Immature natural killer cell (primary cell): ENCODE measurements at regions not wholly inside any gene's neighbourhood (a gene's known extent, or its start where the extent isn't known, plus 50 kb on each side); places are given as distances from the start of the nearest gene placed in this dataset.
A peak's percentile ranks its signal among the peaks of the same experiment; 100 is the strongest.
"Not testable (repeated sequence)": the region's sequence is repeated elsewhere in the genome, so short reads cannot be mapped to it uniquely, and the experiment has no call there.

Experiments
- DNase-seq, 3 donors: peaks; one replicate each; pipeline ENCODE4 v3.0.0; 2022; ENCODE audit warnings: mixed read lengths in 1 of 3
- H3K27ac Mint-ChIP-seq, 6 donors: one replicate each; pipeline ENCODE4 v1.8.0; 2020; ENCODE audit warnings: mixed read lengths in 6 of 6, mild to moderate bottlenecking in 5 of 6, inconsistent platforms in 4 of 6, moderate library complexity in 3 of 6
- H3K27me3 Mint-ChIP-seq, 3 donors: one replicate each; pipeline ENCODE4 v1.8.0; 2020 to 2021; ENCODE audit warnings: low read depth in 3 of 3, mild to moderate bottlenecking in 3 of 3, mixed read lengths in 3 of 3, moderate library complexity in 3 of 3, inconsistent platforms in 1 of 3
- H3K36me3 Mint-ChIP-seq, 3 donors: one replicate each; pipeline ENCODE4 v1.8.0; 2020; ENCODE audit warnings: mixed read lengths in 3 of 3, inconsistent platforms in 2 of 3, mild to moderate bottlenecking in 2 of 3
- H3K4me1 Mint-ChIP-seq, 2 donors: one replicate each; pipeline ENCODE4 v1.8.0; 2020; ENCODE audit warnings: inconsistent platforms in 2 of 2, mild to moderate bottlenecking in 2 of 2, mixed read lengths in 2 of 2, moderate library complexity in 1 of 2
- H3K4me3 Mint-ChIP-seq, 5 donors: one replicate each; pipeline ENCODE4 v1.8.0; 2020; ENCODE audit warnings: mild to moderate bottlenecking in 5 of 5, mixed read lengths in 5 of 5, inconsistent platforms in 3 of 5, moderate library complexity in 3 of 5
- H3K9me3 Mint-ChIP-seq, 6 donors: one replicate each; pipeline ENCODE4 v1.8.0; 2020; ENCODE audit warnings: mild to moderate bottlenecking in 6 of 6, mixed read lengths in 6 of 6, inconsistent platforms in 4 of 6, moderate library complexity in 3 of 6

DNA sequence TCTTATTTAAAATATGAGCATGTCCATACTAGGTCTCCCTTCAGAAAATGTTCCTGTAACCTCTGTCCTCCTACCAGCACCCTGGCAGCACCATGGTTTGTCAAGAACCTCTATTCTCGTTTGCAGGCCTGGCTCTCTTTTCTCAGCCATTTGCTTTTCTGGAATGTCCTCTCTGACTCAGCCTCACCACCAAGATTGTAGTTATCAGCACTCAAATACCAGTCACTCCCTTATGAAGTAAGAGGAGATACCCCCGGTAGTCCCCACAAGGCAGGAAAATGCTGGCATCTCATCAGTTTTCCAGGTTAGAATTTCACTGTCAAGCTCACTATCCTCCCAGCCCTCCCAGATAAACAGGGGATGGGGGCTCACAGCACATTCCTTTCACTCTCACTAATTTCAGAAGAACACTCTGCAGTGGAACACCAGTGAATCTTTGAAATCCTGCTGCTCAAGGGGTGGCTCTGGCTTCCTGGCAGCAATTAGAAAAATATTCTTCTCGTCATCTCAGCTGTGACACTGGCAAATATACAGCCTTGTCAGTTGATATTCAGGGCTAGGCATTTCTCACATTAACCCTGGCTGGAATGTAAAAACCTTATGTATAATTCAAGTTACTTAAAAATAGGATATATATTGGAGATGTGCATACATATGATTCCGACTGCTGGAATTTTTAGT is 129.2 kb downstream of the TBX18 start:
- DNase-seq: no peak
- Mint-ChIP-seq H3K27ac (no peak overlapping the region), H3K36me3 (peaks cover 0 to 4% (median 0%) of the 10 kb centered on the region in 3 donors), H3K27me3 (no peaks in the 10 kb centered on the region), H3K9me3 (peaks cover under 1 to 11% (median 4%) of the 10 kb centered on the region in 6 donors), H3K4me1 (no peaks in the 10 kb centered on the region), H3K4me3 (no peak overlapping the region)

GRCh38 chr6:84633771-84634170 is 130.6 kb downstream of the TBX18 start:
- Mint-ChIP-seq H3K4me1 (no peaks in the 10 kb centered on the region), H3K36me3 (peaks cover 0 to 4% (median 0%) of the 10 kb centered on the region in 3 donors)

GRCh38 chr6:84626527-84626926 is 137.9 kb downstream of the TBX18 start:
- H3K27ac Mint-ChIP-seq, H3K4me3 Mint-ChIP-seq, H3K36me3 Mint-ChIP-seq: not testable (repeated sequence)

More at GRCh38 chr6:84633771-84634170, 130.6 kb downstream of the TBX18 start:
- H3K9me3 Mint-ChIP-seq: peaks cover 0 to 7% (median 5%) of the 10 kb centered on the region in 6 donors
- H3K27ac Mint-ChIP-seq: peak overlapping the region in 1 of 6 donors; percentile 26
- no peak for DNase-seq
- H3K27me3 Mint-ChIP-seq: no peaks in the 10 kb centered on the region
- no peak overlapping the region for H3K4me3 Mint-ChIP-seq

DNA sequence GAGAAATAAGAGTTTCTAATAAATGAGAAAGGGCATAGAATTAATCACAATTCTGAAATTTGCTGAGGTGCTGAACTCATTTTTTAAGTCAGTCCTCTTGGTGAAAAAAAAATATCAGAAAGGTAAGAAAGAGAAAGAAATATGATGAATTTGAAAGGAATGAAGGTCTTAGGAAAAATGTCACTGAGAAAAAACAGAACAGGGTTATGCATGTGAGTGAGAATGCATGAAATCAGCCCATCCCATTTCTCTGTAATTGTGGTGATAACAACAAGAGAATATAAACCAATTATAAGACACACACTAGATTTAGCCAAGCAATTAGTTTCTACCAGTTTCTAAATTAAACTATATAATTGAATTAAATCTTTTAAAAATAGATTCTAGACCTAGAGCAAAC is 138.9 kb downstream of the TBX18 start:
- no peak overlapping the region for H3K4me3 Mint-ChIP-seq
- no peak for DNase-seq
- H3K36me3 Mint-ChIP-seq: peaks cover 0 to 4% (median 3%) of the 10 kb centered on the region in 3 donors
- peaks cover 7 to 30% (median 19%) of the 10 kb centered on the region in 6 donors for H3K9me3 Mint-ChIP-seq
- no peaks in the 10 kb centered on the region for H3K4me1 Mint-ChIP-seq
- H3K27ac Mint-ChIP-seq: no peak overlapping the region
- H3K27me3 Mint-ChIP-seq: no peaks in the 10 kb centered on the region

More at GRCh38 chr6:84626527-84626926, 137.9 kb downstream of the TBX18 start:
- H3K27me3 Mint-ChIP-seq, H3K4me1 Mint-ChIP-seq, DNase-seq: not testable (repeated sequence)
- H3K9me3 Mint-ChIP-seq: peaks cover 6 to 24% (median 16%) of the 10 kb centered on the region in 6 donors

- Mint-ChIP-seq H3K4me3 (no peak overlapping the region), H3K9me3 (peaks cover 7 to 34% (median 20%) of the 10 kb centered on the region in 6 donors), H3K27ac (no peak overlapping the region), H3K4me1 (no peaks in the 10 kb centered on the region), H3K27me3 (peaks cover 0 to 1% (median 0%) of the 10 kb centered on the region in 3 donors), H3K36me3 (peaks cover 0 to 4% (median 3%) of the 10 kb centered on the region in 3 donors)
- no peak for DNase-seq
Observed at GRCh38 chr6:84623956-84624680, 140.3 kb downstream of the TBX18 start.

DNA sequence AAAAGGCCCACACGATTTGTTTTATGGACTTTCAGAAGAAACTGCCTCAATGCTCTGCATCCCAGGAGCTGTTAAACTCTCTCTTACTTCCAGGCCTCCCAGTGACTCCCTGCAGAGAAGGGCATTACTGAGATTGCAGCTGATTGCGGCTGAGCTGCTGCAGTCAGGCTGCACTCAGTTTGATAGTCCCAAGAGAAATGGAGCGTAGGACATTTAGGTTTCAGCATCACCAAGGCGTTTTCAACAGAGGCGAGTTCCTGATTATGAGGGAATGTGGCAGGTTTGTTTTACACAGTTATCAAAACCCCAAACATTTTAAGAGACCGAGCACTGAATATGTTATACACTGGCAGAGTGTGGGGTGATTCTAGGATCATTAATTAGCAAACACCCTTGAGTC is 145.6 kb downstream of the TBX18 start:
- H3K27me3 Mint-ChIP-seq: peaks cover 0 to 1% (median 0%) of the 10 kb centered on the region in 3 donors

GRCh38 chr6:84618046-84618752 is 146.2 kb downstream of the TBX18 start:
- Mint-ChIP-seq H3K9me3 (peaks cover 0 to 31% (median 14%) of the 10 kb centered on the region in 6 donors), H3K27me3 (peaks cover 0 to 1% (median 0%) of the 10 kb centered on the region in 3 donors), H3K27ac (no peak overlapping the region), H3K4me1 (no peaks in the 10 kb centered on the region), H3K4me3 (no peak overlapping the region), H3K36me3 (peaks cover 0 to 4% (median 3%) of the 10 kb centered on the region in 3 donors)
- DNase-seq: no peak

More for the DNA sequence above, 145.6 kb downstream of the TBX18 start:
- Mint-ChIP-seq H3K9me3 (peaks cover 0 to 31% (median 14%) of the 10 kb centered on the region in 6 donors), H3K4me3 (no peak overlapping the region), H3K27ac (no peak overlapping the region), H3K4me1 (no peaks in the 10 kb centered on the region), H3K36me3 (peaks cover 0 to 4% (median 3%) of the 10 kb centered on the region in 3 donors)
- no peak for DNase-seq

- Mint-ChIP-seq H3K27ac (no peak overlapping the region), H3K27me3 (peaks cover 0 to 1% (median 0%) of the 10 kb centered on the region in 3 donors), H3K9me3 (peaks cover 0 to 17% (median 4%) of the 10 kb centered on the region in 6 donors), H3K36me3 (no peaks in the 10 kb centered on the region), H3K4me3 (no peak overlapping the region), H3K4me1 (no peaks in the 10 kb centered on the region)
- no peak for DNase-seq
Observed at GRCh38 chr6:84615987-84616386, 148.4 kb downstream of the TBX18 start.

DNA sequence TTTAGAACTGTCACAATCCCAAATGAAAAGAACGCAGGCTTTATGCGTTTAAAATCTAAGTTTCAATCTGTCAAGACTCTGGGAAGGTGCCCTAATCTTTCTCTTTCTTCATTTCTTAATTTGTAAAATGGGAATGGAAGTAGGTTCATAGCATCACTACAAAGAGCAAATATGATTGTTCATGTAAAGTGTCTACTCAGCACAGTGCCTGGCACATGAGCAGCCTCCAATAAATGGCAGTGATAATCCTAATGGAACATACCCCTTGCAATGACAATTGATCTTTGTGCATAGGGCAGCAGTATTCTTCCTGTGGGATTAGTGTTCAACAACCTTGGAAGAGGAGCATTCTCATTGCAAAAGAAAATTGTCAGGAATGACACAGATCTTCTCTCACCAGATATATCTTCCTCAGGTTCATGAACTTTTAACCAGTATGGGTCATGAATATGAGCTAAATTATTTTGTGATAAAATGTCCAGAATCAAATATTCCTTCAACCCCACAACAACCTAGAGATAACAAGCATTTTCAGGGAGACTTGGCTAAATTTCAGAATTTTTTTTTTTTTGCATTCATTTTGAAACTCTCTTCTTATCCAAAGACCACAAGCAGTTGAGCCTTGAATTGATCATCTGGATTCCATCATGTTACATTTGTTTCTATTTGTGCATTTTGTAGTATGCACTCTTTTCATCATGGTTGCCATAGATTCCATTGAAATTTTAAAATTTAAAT is 149.1 kb downstream of the TBX18 start:
- Mint-ChIP-seq H3K27ac (no peak overlapping the region), H3K9me3 (peaks cover 0 to 12% (median 4%) of the 10 kb centered on the region in 6 donors), H3K4me3 (no peak overlapping the region), H3K4me1 (no peaks in the 10 kb centered on the region), H3K27me3 (peaks cover 0 to under 1% (median 0%) of the 10 kb centered on the region in 3 donors), H3K36me3 (no peaks in the 10 kb centered on the region)
- no peak for DNase-seq

DNA sequence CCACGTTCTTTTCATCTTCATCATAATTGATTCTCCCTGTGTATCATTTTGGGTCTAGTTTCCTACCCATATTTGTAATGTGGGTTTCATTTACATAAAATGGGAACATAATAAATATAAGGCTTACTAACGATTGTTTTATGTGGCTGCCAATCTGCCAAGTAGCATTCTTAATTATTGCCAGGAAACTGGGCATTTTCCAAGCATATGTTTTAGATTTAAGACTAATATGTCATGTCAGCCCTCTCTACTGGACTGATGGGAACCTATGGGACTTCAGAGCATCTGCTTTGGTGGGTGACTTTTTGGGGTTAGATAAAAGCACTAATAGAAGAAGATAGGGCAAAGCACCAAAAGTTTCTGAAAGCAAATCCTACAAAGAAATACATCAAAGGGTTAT is 157.5 kb downstream of the TBX18 start:
- no peaks in the 10 kb centered on the region for H3K4me1 Mint-ChIP-seq
- H3K4me3 Mint-ChIP-seq: no peak overlapping the region
- peaks cover 0 to 1% (median 0%) of the 10 kb centered on the region in 3 donors for H3K27me3 Mint-ChIP-seq
- H3K9me3 Mint-ChIP-seq: peaks cover 0 to 3% (median 0%) of the 10 kb centered on the region in 6 donors
- no peaks in the 10 kb centered on the region for H3K36me3 Mint-ChIP-seq
- H3K27ac Mint-ChIP-seq: no peak overlapping the region
- DNase-seq: no peak

DNA sequence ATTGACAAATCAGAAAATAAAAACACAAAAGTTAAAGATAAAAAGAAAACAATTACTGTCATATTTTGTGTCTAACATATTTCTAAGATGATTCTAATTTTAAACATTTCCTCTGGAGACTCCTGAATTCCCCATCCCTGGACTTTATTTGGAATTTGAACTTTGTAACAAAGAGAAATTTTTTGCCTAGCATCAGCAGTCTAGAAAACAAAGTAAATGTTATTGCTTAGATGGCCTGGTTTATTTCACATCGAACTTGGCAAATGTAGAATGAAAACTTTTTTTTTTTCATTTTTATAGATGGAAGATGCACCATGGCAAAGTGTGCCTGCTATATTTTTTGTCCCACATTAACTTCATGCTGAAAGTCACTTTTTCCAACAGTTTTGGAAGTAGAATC is 159.1 kb downstream of the TBX18 start:
- no peak overlapping the region for H3K27ac Mint-ChIP-seq
- peaks cover 0 to 3% (median 0%) of the 10 kb centered on the region in 6 donors for H3K9me3 Mint-ChIP-seq
- no peak for DNase-seq
- no peak overlapping the region for H3K4me3 Mint-ChIP-seq
- peaks cover 0 to 1% (median 0%) of the 10 kb centered on the region in 3 donors for H3K27me3 Mint-ChIP-seq
- H3K36me3 Mint-ChIP-seq: no peaks in the 10 kb centered on the region
- no peaks in the 10 kb centered on the region for H3K4me1 Mint-ChIP-seq

DNA sequence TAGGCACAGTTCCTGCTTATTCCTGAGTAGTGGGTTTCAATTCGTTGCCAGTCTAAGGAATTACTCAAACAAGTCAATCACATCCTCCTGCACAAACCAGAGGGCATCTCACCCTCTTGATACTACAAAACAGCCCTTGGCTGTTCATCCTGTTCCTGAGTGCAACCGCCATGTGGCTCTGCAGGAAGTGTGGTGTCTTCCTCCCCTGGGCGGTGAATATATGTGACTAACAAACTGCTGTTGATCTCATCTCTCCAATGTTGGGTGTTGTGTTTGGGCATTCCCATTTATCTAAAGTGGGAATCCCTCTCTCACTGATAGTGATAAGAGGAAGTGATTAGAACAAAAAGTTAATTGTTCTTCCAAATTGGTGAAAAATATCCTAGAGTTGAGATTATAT is 163.0 kb downstream of the TBX18 start:
- Mint-ChIP-seq H3K27ac (no peak overlapping the region), H3K27me3 (peaks cover 0 to 1% (median 0%) of the 10 kb centered on the region in 3 donors), H3K4me1 (peaks cover 0 to 6% of the 10 kb centered on the region in 2 donors), H3K9me3 (peaks cover 0 to 6% (median 3%) of the 10 kb centered on the region in 6 donors), H3K36me3 (no peaks in the 10 kb centered on the region), H3K4me3 (no peak overlapping the region)
- no peak for DNase-seq

DNA sequence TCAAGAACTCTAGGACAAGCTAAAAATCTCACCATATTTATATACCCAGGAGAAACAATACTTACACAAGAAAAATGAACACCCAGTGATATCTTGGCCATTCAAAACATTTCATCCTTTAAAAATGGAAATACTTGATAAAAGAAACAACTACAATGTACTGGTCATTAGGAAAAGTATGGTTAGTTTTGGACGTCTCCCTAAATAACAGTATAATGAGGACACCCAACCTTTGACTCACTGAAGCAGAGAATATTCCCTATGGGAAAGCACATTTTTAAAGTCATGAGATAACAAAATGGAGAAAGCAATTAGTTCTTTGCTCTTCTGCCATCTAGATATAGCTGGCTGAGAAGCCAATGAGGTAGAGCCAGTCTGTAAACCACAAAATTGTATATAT is 164.4 kb downstream of the TBX18 start:
- Mint-ChIP-seq H3K4me1 (peaks cover 0 to 6% of the 10 kb centered on the region in 2 donors), H3K9me3 (peaks cover 0 to 6% (median 3%) of the 10 kb centered on the region in 6 donors), H3K27ac (no peak overlapping the region), H3K27me3 (peaks cover 0 to 3% (median 0%) of the 10 kb centered on the region in 3 donors), H3K4me3 (no peak overlapping the region), H3K36me3 (no peaks in the 10 kb centered on the region)
- no peak for DNase-seq
